ENCODE measurements at regions not wholly inside any gene's neighbourhood (a gene's known extent, or its start where the extent isn't known, plus 50 kb on each side); places are given as distances from the start of the nearest gene placed in this dataset.

- Mint-ChIP-seq H3K4me3 (ENCODE audit: unreplicated experiment) (no peak overlapping the region), H3K36me3 (ENCODE audit: unreplicated experiment) (no peaks in the 10 kb centered on the region)
These were observed 1496.8 kb downstream of the RPA4 start for GRCh38 chrX:98380556-98380955.

GRCh38 chrX:98398542-98398941 lies 1514.8 kb downstream of the RPA4 start:
- Mint-ChIP-seq H3K27ac (ENCODE audit: unreplicated experiment) (no peak overlapping the region), H3K27me3 (ENCODE audit: unreplicated experiment) (no peaks in the 10 kb centered on the region)
- no peak for DNase-seq (ENCODE audit: extremely low spot score, unreplicated experiment)

More at GRCh38 chrX:98380556-98380955, 1496.8 kb downstream of the RPA4 start:
- H3K27me3 Mint-ChIP-seq (ENCODE audit: unreplicated experiment): no peaks in the 10 kb centered on the region
- peaks cover 29% of the 10 kb centered on the region for H3K9me3 Mint-ChIP-seq (ENCODE audit: unreplicated experiment)
- no peak for TF ChIP-seq CTCF (IDR thresholded peaks at IDR 0.05)
- no peak for DNase-seq (ENCODE audit: extremely low spot score, unreplicated experiment)
- H3K27ac Mint-ChIP-seq (ENCODE audit: unreplicated experiment): no peak overlapping the region
- no peaks in the 10 kb centered on the region for H3K4me1 Mint-ChIP-seq (ENCODE audit: unreplicated experiment)

GRCh38 chrX:98405376-98405775 lies 1521.7 kb downstream of the RPA4 start:
- Mint-ChIP-seq H3K27ac (ENCODE audit: unreplicated experiment) (no peak overlapping the region), H3K4me1 (ENCODE audit: unreplicated experiment) (no peaks in the 10 kb centered on the region), H3K36me3 (ENCODE audit: unreplicated experiment) (no peaks in the 10 kb centered on the region), H3K27me3 (ENCODE audit: unreplicated experiment) (no peaks in the 10 kb centered on the region), H3K4me3 (ENCODE audit: unreplicated experiment) (no peak overlapping the region), H3K9me3 (ENCODE audit: unreplicated experiment) (peaks cover 8% of the 10 kb centered on the region)
- TF ChIP-seq CTCF (IDR thresholded peaks at IDR 0.05): no peak
- no peak for DNase-seq (ENCODE audit: extremely low spot score, unreplicated experiment)

More at GRCh38 chrX:98398542-98398941, 1514.8 kb downstream of the RPA4 start:
- TF ChIP-seq CTCF (IDR thresholded peaks at IDR 0.05): no peak
- peaks cover 4% of the 10 kb centered on the region for H3K9me3 Mint-ChIP-seq (ENCODE audit: unreplicated experiment)
- no peaks in the 10 kb centered on the region for H3K36me3 Mint-ChIP-seq (ENCODE audit: unreplicated experiment)
- no peak overlapping the region for H3K4me3 Mint-ChIP-seq (ENCODE audit: unreplicated experiment)
- no peaks in the 10 kb centered on the region for H3K4me1 Mint-ChIP-seq (ENCODE audit: unreplicated experiment)

- H3K27ac Mint-ChIP-seq (ENCODE audit: unreplicated experiment): no peak overlapping the region
- no peaks in the 10 kb centered on the region for H3K27me3 Mint-ChIP-seq (ENCODE audit: unreplicated experiment)
- H3K4me3 Mint-ChIP-seq (ENCODE audit: unreplicated experiment): no peak overlapping the region
- no peaks in the 10 kb centered on the region for H3K4me1 Mint-ChIP-seq (ENCODE audit: unreplicated experiment)
- no peak for TF ChIP-seq CTCF (IDR thresholded peaks at IDR 0.05)
- DNase-seq (ENCODE audit: extremely low spot score, unreplicated experiment): no peak
- peaks cover 12% of the 10 kb centered on the region for H3K9me3 Mint-ChIP-seq (ENCODE audit: unreplicated experiment)
- H3K36me3 Mint-ChIP-seq (ENCODE audit: unreplicated experiment): no peaks in the 10 kb centered on the region
These were observed 1523.9 kb downstream of the RPA4 start for GRCh38 chrX:98407584-98407983.

- Mint-ChIP-seq H3K27me3 (ENCODE audit: unreplicated experiment) (no peaks in the 10 kb centered on the region), H3K4me1 (ENCODE audit: unreplicated experiment) (no peaks in the 10 kb centered on the region), H3K36me3 (ENCODE audit: unreplicated experiment) (no peaks in the 10 kb centered on the region), H3K4me3 (ENCODE audit: unreplicated experiment) (no peak overlapping the region), H3K9me3 (ENCODE audit: unreplicated experiment) (peaks cover 12% of the 10 kb centered on the region), H3K27ac (ENCODE audit: unreplicated experiment) (no peak overlapping the region)
- no peak for TF ChIP-seq CTCF (IDR thresholded peaks at IDR 0.05)
- no peak for DNase-seq (ENCODE audit: extremely low spot score, unreplicated experiment)
These were observed 1526.2 kb downstream of the RPA4 start for GRCh38 chrX:98409867-98410266.

Data from osteocyte (in vitro differentiated cells).